ENCODE measurements at regions not wholly inside any gene's neighbourhood (a gene's known extent, or its start where the extent isn't known, plus 50 kb on each side); places are given as distances from the start of the nearest gene placed in this dataset.

GRCh38 chr16:82358606-82359221, 188.7 kb upstream of the MPHOSPH6 start:
- no peak for DNase-seq (ENCODE audit: low read depth in 3 of 3)

- no peak for DNase-seq (ENCODE audit: low read depth in 3 of 3)
Observed at GRCh38 chr16:82358161-82358560, 188.1 kb upstream of the MPHOSPH6 start.

GRCh38 chr16:82357237-82357636, 187.2 kb upstream of the MPHOSPH6 start:
- DNase-seq (ENCODE audit: low read depth in 3 of 3) = no peak

GRCh38 chr16:82350560-82350959, 180.5 kb upstream of the MPHOSPH6 start:
- no peak for DNase-seq (ENCODE audit: low read depth in 3 of 3)

- DNase-seq (ENCODE audit: low read depth in 3 of 3) = no peak
Observed at GRCh38 chr16:82345318-82345717, 175.3 kb upstream of the MPHOSPH6 start.

GRCh38 chr16:82344157-82344556, 174.1 kb upstream of the MPHOSPH6 start:
- no peak for DNase-seq (ENCODE audit: low read depth in 3 of 3)

GRCh38 chr16:82341146-82341669, 171.2 kb upstream of the MPHOSPH6 start:
- DNase-seq (ENCODE audit: low read depth in 3 of 3) = no peak

- DNase-seq (ENCODE audit: low read depth in 3 of 3) = no peak
Observed at GRCh38 chr16:82340531-82340930, 170.5 kb upstream of the MPHOSPH6 start.

GRCh38 chr16:82337355-82337754, 167.3 kb upstream of the MPHOSPH6 start:
- DNase-seq (ENCODE audit: low read depth in 3 of 3) = no peak

GRCh38 chr16:82331974-82332750, 162.1 kb upstream of the MPHOSPH6 start:
- no peak for DNase-seq (ENCODE audit: low read depth in 3 of 3)

- no peak for DNase-seq (ENCODE audit: low read depth in 3 of 3)
Observed at GRCh38 chr16:82331397-82331796, 161.4 kb upstream of the MPHOSPH6 start.

GRCh38 chr16:82329504-82330192, 159.6 kb upstream of the MPHOSPH6 start:
- no peak for DNase-seq (ENCODE audit: low read depth in 3 of 3)

- no peak for DNase-seq (ENCODE audit: low read depth in 3 of 3)
Observed at GRCh38 chr16:82328881-82329469, 159.0 kb upstream of the MPHOSPH6 start.

GRCh38 chr16:82323171-82323570, 153.1 kb upstream of the MPHOSPH6 start:
- DNase-seq (ENCODE audit: low read depth in 3 of 3) = no peak

GRCh38 chr16:82322177-82322576, 152.2 kb upstream of the MPHOSPH6 start:
- DNase-seq (ENCODE audit: low read depth in 3 of 3) = no peak

GRCh38 chr16:82319038-82319437, 149.0 kb upstream of the MPHOSPH6 start:
- DNase-seq (ENCODE audit: low read depth in 3 of 3) = no peak

GRCh38 chr16:82317411-82318167, 147.6 kb upstream of the MPHOSPH6 start:
- no peak for DNase-seq (ENCODE audit: low read depth in 3 of 3)

GRCh38 chr16:82313754-82314153, 143.7 kb upstream of the MPHOSPH6 start:
- DNase-seq (ENCODE audit: low read depth in 3 of 3) = no peak

- DNase-seq (ENCODE audit: low read depth in 3 of 3) = no peak
Observed at GRCh38 chr16:82311528-82311927, 141.5 kb upstream of the MPHOSPH6 start.

- DNase-seq (ENCODE audit: low read depth in 3 of 3) = no peak
Observed at GRCh38 chr16:82302042-82302727, 132.2 kb upstream of the MPHOSPH6 start.
